GM10248 (cell line): ENCODE measurements at regions not wholly inside any gene's neighbourhood (a gene's known extent, or its start where the extent isn't known, plus 50 kb on each side); places are given as distances from the start of the nearest gene placed in this dataset.
"Not testable (repeated sequence)": the region's sequence is repeated elsewhere in the genome, so short reads cannot be mapped to it uniquely, and the experiment has no call there.

Experiments used
- CTCF ChIA-PET: fragments of 300-600 bp; sonication (Branson Sonifier 250); formaldehyde crosslinking; extraction: SDS; loops from one replicate; lab custom pipeline; 2021; ENCODE audit warnings: antibody characterized with exemption; lab: Yijun Ruan, JAX
- POLR2A ChIA-PET: fragments of 350-650 bp; sonication (Branson Sonifier 250); formaldehyde crosslinking; extraction: SDS; loops from one replicate; lab custom pipeline; 2020; ENCODE audit warnings: antibody characterized with exemption; lab: Yijun Ruan, JAX
- DNase-seq: peaks from one replicate; pipeline ENCODE4 v3.0.0; 2012; ENCODE audit errors: extremely low spot score
- TF ChIP-seq, protein P1 (sequence below): IDR thresholded peaks from 2 replicates; pipeline ENCODE4 v1.5.1; 2012; ENCODE audit warnings: mild to moderate bottlenecking, low read depth; ENCODE audit errors: extremely low read depth, missing control alignments, control extremely low read depth

DNA sequence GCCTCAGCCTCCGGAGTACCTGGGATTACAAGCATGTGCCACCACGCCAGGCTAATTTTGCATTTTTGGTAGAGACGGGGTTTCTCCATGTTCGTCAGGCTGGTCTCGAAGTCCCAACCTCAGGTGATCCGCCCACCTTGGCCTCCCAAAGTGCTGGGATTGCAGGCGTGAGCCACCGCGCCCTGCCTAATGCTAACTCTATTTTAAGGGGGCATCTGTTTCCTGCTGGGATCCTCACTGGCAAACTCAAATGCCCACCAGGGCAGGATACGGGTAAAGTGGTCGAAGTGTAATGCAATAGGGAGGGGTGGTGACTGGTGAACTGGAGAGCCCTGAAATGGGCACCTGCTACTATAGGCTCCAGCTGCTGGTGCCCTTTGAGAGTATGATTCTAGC, 131.9 kb upstream of the ZNF217 start:
- no peak for DNase-seq
- POLR2A ChIA-PET = no interaction called here
- CTCF ChIA-PET = no interaction called here
- TF ChIP-seq, protein P1, sequence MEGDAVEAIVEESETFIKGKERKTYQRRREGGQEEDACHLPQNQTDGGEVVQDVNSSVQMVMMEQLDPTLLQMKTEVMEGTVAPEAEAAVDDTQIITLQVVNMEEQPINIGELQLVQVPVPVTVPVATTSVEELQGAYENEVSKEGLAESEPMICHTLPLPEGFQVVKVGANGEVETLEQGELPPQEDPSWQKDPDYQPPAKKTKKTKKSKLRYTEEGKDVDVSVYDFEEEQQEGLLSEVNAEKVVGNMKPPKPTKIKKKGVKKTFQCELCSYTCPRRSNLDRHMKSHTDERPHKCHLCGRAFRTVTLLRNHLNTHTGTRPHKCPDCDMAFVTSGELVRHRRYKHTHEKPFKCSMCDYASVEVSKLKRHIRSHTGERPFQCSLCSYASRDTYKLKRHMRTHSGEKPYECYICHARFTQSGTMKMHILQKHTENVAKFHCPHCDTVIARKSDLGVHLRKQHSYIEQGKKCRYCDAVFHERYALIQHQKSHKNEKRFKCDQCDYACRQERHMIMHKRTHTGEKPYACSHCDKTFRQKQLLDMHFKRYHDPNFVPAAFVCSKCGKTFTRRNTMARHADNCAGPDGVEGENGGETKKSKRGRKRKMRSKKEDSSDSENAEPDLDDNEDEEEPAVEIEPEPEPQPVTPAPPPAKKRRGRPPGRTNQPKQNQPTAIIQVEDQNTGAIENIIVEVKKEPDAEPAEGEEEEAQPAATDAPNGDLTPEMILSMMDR = no peak

DNA sequence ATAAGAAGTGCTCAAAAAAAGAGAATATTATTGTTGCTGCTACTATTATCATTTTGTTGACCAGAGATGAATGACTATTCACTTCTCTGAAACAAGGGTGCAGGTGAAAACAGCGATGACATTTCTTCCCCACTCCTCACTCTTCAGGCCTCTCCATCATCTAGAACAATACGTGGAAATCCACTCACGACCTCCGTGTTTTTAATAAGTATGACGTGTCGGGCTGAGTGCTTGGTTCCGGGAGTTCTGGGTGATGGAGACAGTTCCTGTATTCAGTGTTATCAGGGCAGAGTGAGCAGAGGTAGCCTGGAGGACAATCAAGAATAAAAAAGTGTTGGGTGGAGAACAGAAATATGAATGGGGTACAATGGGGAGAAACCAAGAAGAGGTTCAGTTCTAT, 130.0 kb upstream of the ZNF217 start:
- TF ChIP-seq, protein P1 = no peak
- CTCF ChIA-PET = no interaction called here

GRCh38 chr20:53723045-53723444, 129.4 kb upstream of the ZNF217 start:
- TF ChIP-seq, protein P1 = no peak
- POLR2A ChIA-PET = no interaction called here
- CTCF ChIA-PET = interaction anchor here (1.1 kb wide), 1 partner anchor 17 kb away, joined by 3 read pairs; no protein-coding TSS in a partner anchor
- DNase-seq = no peak

More for the DNA sequence above, 130.0 kb upstream of the ZNF217 start:
- POLR2A ChIA-PET = no interaction called here
- DNase-seq = no peak

- POLR2A ChIA-PET = interaction anchor here (0.7 kb wide), 1 partner anchor 14 kb away, joined by 7 read pairs; no protein-coding TSS in a partner anchor
These were observed 128.9 kb upstream of the ZNF217 start for GRCh38 chr20:53722515-53723036.

GRCh38 chr20:53721445-53721963, 127.9 kb upstream of the ZNF217 start:
- POLR2A ChIA-PET, CTCF ChIA-PET, DNase-seq: not testable (repeated sequence)

More at GRCh38 chr20:53722515-53723036, 128.9 kb upstream of the ZNF217 start:
- DNase-seq = no peak
- TF ChIP-seq, protein P1 = no peak
- CTCF ChIA-PET = interaction anchor here (1.1 kb wide), 1 partner anchor 17 kb away, joined by 3 read pairs; no protein-coding TSS in a partner anchor

- ChIA-PET CTCF (interaction anchor here (1.1 to 1.7 kb wide), 4 partner anchors 9 to 41 kb away, joined by 3 to 9 read pairs (median 4); no protein-coding TSS in a partner anchor), POLR2A (interaction anchor here (0.6 to 1.3 kb wide), 2 partner anchors 10 to 158 kb away, joined by 3 read pairs; no protein-coding TSS in a partner anchor)
- not testable (repeated sequence) for DNase-seq
These were observed 125.6 kb upstream of the ZNF217 start for GRCh38 chr20:53719171-53719803.

DNA sequence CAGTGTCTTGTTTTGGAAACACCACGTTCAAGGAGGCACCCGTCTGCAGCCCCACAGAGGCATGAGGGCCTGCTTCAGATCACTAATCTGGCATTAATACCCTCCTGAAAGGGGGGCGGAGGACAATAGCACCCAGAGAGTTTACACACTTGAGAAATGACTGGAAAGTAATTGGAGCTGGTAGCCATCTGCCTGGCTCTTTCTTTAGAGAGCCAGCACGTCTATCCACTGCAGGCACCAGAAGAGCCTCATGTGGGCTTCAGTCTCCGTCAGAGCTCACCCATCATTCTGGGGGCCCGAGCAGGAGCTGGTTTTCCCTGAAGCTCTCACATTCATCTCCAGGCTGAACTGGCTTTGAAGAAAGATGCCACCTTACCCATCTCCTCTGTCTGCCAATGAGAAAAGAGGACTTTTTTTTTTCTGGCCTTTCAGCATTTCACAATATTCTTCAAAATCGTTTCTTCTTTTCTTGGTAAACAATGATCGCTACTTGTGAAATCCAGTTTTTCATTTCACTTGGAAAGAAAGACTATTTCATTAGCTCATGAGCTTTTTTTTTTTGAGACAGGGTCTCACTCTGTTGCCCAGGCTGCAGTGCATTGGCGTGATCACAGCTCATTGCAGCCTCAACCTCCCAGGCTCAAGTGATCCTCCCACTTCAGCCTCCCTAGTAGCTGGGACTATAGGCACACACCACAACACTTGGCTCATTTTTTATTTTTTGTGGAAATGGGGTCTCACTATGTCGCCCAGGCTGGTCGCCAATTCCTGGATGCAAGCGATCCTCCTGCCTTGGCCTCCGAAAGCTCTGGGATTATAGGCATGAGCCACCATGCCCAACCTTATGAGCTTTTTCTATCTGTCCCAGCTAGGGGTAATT, 124.7 kb upstream of the ZNF217 start:
- TF ChIP-seq, protein P1 = no peak
- POLR2A ChIA-PET = interaction anchor here (0.6 to 1.3 kb wide), 2 partner anchors 11 to 157 kb away, joined by 3 read pairs; no protein-coding TSS in a partner anchor
- CTCF ChIA-PET = interaction anchor here (0.9 to 1.7 kb wide), 5 partner anchors 10 to 152 kb away, joined by 3 to 9 read pairs (median 4); no protein-coding TSS in a partner anchor
- no peak for DNase-seq
